Osteoblast (primary cell): ENCODE measurements at regions not wholly inside any gene's neighbourhood (a gene's known extent, or its start where the extent isn't known, plus 50 kb on each side); places are given as distances from the start of the nearest gene placed in this dataset.
A peak's percentile ranks its signal among the peaks of the same experiment; 100 is the strongest.

Experiments used
- DNase-seq: peaks from one replicate; pipeline ENCODE4 v3.0.0; 2011; ENCODE audit warnings: low spot score, mixed read lengths; ENCODE audit not compliant: insufficient read length; ENCODE audit errors: missing footprints
- H2AFZ ChIP-seq: 2 replicates; pipeline ENCODE4 v1.6.0; 2011; ENCODE audit warnings: mild to moderate bottlenecking, low read length
- H3K27ac ChIP-seq: 2 replicates; pipeline ENCODE4 v1.5.1; 2011; ENCODE audit warnings: mild to moderate bottlenecking, low read depth, low read length, moderate library complexity
- H3K27me3 ChIP-seq: 2 replicates; pipeline ENCODE4 v1.6.0; 2012; ENCODE audit warnings: mild to moderate bottlenecking, control low read depth, inconsistent platforms, low read length, moderate library complexity; ENCODE audit not compliant: insufficient read depth
- H3K36me3 ChIP-seq: 2 replicates; pipeline ENCODE4 v1.5.1; 2011; ENCODE audit warnings: mild to moderate bottlenecking, low read length, control low read depth, moderate library complexity; ENCODE audit not compliant: insufficient read depth
- H3K4me1 ChIP-seq: 2 replicates; pipeline ENCODE4 v1.5.1; 2011; ENCODE audit warnings: mild to moderate bottlenecking, low read length, control low read depth, moderate library complexity; ENCODE audit not compliant: insufficient read depth
- H3K4me2 ChIP-seq: 2 replicates; pipeline ENCODE4 v1.6.0; 2011; ENCODE audit warnings: mild to moderate bottlenecking, low read length; ENCODE audit not compliant: insufficient read depth
- H3K4me3 ChIP-seq: fragments of 200-600 bp; sonication (generic); 3 replicates; pipeline ENCODE4 v1.5.1; 2012; ENCODE audit warnings: mild to moderate bottlenecking, low read length, inconsistent platforms; ENCODE audit not compliant: insufficient read depth
- H3K79me2 ChIP-seq: 2 replicates; pipeline ENCODE4 v1.6.0; 2012; ENCODE audit warnings: mild to moderate bottlenecking, low read length, control low read depth, inconsistent platforms; ENCODE audit not compliant: insufficient read depth
- H3K9me3 ChIP-seq: 2 replicates; pipeline ENCODE4 v1.5.1; 2011; ENCODE audit warnings: low read depth, low read length, control low read depth
- H4K20me1 ChIP-seq: 2 replicates; pipeline ENCODE4 v1.6.0; 2012; ENCODE audit warnings: mild to moderate bottlenecking, low read length, control low read depth; ENCODE audit not compliant: insufficient read depth
- TF ChIP-seq, protein P1 (sequence below): IDR thresholded peaks from 2 replicates; pipeline ENCODE4 v1.5.1; 2011; ENCODE audit warnings: mild to moderate bottlenecking, low read depth, low read length, moderate library complexity; ENCODE audit errors: extremely low read depth

DNA sequence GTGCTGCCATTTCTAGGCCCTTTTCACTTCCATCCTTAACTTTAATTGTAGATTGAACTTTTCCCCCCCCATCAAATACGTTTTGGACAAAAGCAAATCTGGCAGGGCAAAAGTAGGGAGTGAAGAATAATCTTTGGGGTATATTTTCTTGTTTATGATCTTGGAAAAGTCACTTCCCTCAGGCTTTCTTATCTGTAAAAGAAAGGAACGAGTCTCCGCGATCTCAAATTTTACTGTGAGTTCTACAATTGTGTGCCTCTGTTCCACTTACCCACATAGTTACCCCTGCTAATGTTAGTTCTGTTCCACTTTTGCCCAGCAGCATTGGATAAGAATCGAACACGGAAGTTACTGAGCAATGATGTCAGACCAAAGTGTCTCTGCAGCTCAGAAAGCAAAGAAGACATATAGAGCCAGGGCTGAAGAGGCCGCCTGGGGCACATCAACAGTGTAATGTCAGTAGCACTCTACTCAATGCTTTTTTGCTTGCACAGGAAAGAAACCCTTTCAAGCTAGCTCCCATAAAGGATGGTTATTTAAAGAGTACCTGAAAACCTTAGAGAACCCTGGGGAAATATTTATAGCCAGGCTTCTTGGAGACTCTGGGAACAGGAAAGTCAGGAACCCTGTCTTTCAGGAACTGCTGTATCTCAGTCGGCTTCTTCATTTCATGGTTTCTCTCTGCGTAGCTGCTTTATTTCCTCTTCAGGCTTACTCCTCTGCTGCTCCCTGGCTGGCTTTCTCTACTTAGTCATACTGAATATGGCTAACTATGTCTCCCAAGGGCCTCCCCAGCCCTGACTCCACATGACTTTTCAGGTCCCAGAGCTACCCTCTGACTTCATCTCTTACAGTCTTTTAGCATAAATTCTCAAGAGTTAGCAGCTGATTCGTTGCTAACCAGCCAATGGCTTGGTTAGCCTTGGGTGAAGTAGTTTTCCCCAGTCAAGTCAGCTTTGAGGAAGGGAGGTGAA lies 123.7 kb upstream of the FAM3C start:
- Histone ChIP-seq H4K20me1 (no peaks in the 10 kb centered on the region), H3K4me2 (peak overlapping the region; percentile 45), H3K27ac (peak overlapping the region; percentile 34), H3K79me2 (no peaks in the 10 kb centered on the region), H3K36me3 (no peaks in the 10 kb centered on the region), H3K4me1 (peaks cover 13% of the 10 kb centered on the region), H2AFZ (peak overlapping the region; percentile 72), H3K27me3 (no peaks in the 10 kb centered on the region), H3K9me3 (no peaks in the 10 kb centered on the region), H3K4me3 (no peak overlapping the region)
- peak; percentile 46 for DNase-seq
- TF ChIP-seq, protein P1, sequence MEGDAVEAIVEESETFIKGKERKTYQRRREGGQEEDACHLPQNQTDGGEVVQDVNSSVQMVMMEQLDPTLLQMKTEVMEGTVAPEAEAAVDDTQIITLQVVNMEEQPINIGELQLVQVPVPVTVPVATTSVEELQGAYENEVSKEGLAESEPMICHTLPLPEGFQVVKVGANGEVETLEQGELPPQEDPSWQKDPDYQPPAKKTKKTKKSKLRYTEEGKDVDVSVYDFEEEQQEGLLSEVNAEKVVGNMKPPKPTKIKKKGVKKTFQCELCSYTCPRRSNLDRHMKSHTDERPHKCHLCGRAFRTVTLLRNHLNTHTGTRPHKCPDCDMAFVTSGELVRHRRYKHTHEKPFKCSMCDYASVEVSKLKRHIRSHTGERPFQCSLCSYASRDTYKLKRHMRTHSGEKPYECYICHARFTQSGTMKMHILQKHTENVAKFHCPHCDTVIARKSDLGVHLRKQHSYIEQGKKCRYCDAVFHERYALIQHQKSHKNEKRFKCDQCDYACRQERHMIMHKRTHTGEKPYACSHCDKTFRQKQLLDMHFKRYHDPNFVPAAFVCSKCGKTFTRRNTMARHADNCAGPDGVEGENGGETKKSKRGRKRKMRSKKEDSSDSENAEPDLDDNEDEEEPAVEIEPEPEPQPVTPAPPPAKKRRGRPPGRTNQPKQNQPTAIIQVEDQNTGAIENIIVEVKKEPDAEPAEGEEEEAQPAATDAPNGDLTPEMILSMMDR = no peak

DNA sequence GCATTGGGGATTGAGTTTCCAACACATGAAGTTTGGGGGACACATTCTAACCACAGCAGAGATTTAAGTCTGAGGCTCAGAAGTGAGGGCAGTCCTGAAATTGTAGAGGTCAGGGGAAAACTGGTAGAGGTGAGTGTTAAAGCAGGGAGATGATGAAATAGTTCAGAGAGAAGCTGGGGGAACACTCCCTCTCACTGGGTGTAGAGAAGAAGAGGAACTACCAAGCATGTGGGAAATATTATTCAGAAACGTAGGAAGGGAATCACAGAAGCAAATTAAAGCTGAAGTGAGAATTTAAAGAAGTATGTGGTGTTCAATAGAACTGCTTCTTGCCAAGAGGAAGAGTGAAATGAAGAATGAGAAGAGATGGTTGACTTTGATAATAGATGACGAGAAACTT lies 121.5 kb upstream of the FAM3C start:
- H4K20me1 ChIP-seq = no peaks in the 10 kb centered on the region
- TF ChIP-seq, protein P1 = no peak
- DNase-seq = no peak
- H3K79me2 ChIP-seq = no peaks in the 10 kb centered on the region
- no peak overlapping the region for H3K27ac ChIP-seq
- no peak overlapping the region for H3K4me2 ChIP-seq
- H3K9me3 ChIP-seq = no peaks in the 10 kb centered on the region
- H3K36me3 ChIP-seq = no peaks in the 10 kb centered on the region
- H3K4me1 ChIP-seq = peaks cover 11% of the 10 kb centered on the region
- H3K27me3 ChIP-seq = no peaks in the 10 kb centered on the region
- H2AFZ ChIP-seq = no peak overlapping the region
- H3K4me3 ChIP-seq = no peak overlapping the region

DNA sequence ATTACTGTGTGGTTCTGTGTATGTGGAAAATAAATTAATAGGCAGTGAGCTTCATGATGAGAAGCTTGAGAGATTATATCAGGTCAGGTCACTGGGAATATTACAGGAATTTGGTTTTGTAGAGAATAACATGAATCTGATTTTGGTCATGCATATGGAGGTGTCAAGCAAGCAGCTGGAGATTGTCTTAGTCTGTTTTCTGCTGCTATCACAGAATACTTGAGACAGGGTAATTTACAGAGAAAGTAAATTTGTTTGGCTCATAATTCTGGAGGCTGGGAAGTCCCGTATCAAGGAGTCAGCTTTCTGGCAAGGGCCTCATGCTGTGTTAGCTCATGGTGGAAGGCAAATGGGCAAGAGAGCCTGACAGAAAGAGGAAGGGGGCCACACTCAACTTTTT lies 120.7 kb upstream of the FAM3C start:
- no peak overlapping the region for H2AFZ ChIP-seq
- no peaks in the 10 kb centered on the region for H3K36me3 ChIP-seq
- H3K4me3 ChIP-seq = no peak overlapping the region
- no peaks in the 10 kb centered on the region for H4K20me1 ChIP-seq
- no peak overlapping the region for H3K4me2 ChIP-seq
- H3K27me3 ChIP-seq = no peaks in the 10 kb centered on the region
- H3K9me3 ChIP-seq = no peaks in the 10 kb centered on the region
- TF ChIP-seq, protein P1 = no peak
- no peak overlapping the region for H3K27ac ChIP-seq
- no peaks in the 10 kb centered on the region for H3K79me2 ChIP-seq
- peaks cover 11% of the 10 kb centered on the region for H3K4me1 ChIP-seq
- DNase-seq = no peak

DNA sequence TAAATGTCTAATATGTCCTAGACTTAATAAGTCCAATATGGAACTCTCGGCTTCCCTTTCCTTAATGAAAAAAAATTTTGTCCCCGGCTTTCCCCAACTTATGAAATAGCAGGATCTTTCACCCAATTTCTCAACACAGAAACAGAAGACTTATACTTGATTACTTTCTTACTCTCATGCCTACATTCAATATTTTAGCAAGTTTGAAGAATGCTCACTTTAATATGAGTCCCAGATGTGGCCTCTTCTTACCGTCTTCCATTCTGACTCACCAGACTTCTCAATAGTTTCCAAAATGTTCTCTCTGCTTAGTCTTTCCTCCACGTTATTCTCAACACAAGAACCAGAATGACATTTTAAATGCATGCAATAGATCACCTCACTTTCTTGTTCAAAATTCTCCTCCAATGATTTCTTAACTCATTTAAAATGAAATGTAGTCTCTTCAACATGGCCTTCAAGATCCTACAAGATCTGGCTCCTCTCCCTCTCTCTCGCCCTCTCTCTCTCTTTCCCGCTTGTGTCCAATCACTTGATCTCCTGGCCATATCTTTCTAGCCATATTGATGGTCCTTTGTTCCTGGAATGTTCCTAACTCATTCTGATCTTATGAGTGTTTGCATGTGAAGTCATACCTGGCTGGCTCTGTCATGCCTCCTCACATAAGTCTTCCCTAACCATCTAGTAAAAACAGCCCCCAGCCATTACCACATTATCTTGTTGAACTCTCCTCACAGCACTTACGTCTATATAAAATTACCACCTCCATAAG lies 119.7 kb upstream of the FAM3C start:
- TF ChIP-seq, protein P1 = no peak
- Histone ChIP-seq H3K27me3 (no peaks in the 10 kb centered on the region), H3K4me3 (no peak overlapping the region), H3K79me2 (no peaks in the 10 kb centered on the region), H3K4me2 (no peak overlapping the region), H4K20me1 (no peaks in the 10 kb centered on the region), H3K36me3 (no peaks in the 10 kb centered on the region), H2AFZ (no peak overlapping the region), H3K9me3 (peaks cover 5% of the 10 kb centered on the region), H3K4me1 (peaks cover 11% of the 10 kb centered on the region), H3K27ac (no peak overlapping the region)
- DNase-seq = no peak
